ENCODE measurements at regions not wholly inside any gene's neighbourhood (a gene's known extent, or its start where the extent isn't known, plus 50 kb on each side); places are given as distances from the start of the nearest gene placed in this dataset.

DNA sequence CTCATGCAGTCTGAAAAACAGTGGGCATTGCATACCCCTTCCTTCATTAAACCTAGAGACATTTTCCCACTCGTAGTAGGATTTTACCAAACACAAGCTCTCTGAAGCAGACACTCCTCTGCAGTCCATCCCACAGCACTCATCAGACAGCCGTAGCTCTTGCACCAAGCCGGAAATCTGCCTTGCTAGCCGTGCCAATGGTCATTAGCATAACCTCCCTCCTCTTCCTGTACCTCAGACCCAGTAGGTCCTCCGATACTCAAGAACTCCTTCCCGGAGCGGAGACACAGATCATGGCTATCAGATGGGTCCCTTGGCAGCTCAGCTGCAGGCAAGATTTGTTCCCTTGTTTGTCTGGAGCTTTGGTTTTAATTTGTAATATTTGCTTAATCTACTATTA is 483.1 kb upstream of the PSMD7 start:
- Histone ChIP-seq H3K4me3 (ENCODE audit: insufficient read depth, low read length) (no peak overlapping the region), H3K4me2 (ENCODE audit: insufficient read depth, low read length) (no peak overlapping the region), H3K36me3 (ENCODE audit: insufficient read depth, low read length) (no peaks in the 10 kb centered on the region), H4K20me1 (ENCODE audit: insufficient read depth, low read length) (no peaks in the 10 kb centered on the region), H3K27ac (ENCODE audit: low read depth, low read length) (no peak overlapping the region), H3K4me1 (ENCODE audit: insufficient read depth, low read length) (no peaks in the 10 kb centered on the region), H3K9me3 (ENCODE audit: low read depth, low read length) (no peaks in the 10 kb centered on the region), H3K27me3 (ENCODE audit: insufficient read depth, low read length) (no peaks in the 10 kb centered on the region), H2AFZ (ENCODE audit: low read length) (no peak overlapping the region), H3K79me2 (ENCODE audit: insufficient read depth, low read length) (no peaks in the 10 kb centered on the region)
- no peak for TF ChIP-seq CTCF (IDR thresholded peaks at IDR 0.05; ENCODE audit: extremely low read depth, low read depth, low read length)
- DNase-seq (ENCODE audit: insufficient read length, low spot score, missing footprints): no peak

DNA sequence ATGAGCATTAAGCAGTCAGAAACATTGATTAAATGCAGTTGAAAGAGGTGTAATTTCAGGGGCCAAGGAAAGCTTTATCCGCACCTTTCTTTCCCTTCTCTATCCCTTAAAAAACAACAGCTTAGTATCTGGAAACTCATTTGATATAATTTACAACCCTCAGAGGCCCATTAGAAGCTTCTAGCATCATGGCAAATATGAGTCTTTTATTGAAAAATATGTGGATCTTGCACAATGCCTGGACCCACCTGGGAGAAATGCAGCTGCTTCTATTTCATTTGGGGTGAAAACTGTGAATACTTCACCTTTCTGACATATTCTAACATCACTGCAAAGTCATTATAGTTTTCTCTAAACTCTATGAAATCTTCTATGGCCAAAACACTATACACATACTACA is 492.2 kb upstream of the PSMD7 start:
- TF ChIP-seq CTCF (IDR thresholded peaks at IDR 0.05; ENCODE audit: extremely low read depth, low read depth, low read length): no peak
- H3K36me3 ChIP-seq (ENCODE audit: insufficient read depth, low read length): no peaks in the 10 kb centered on the region
- no peaks in the 10 kb centered on the region for H4K20me1 ChIP-seq (ENCODE audit: insufficient read depth, low read length)
- H3K27ac ChIP-seq (ENCODE audit: low read depth, low read length): no peak overlapping the region
- no peak overlapping the region for H3K4me3 ChIP-seq (ENCODE audit: insufficient read depth, low read length)
- no peaks in the 10 kb centered on the region for H3K27me3 ChIP-seq (ENCODE audit: insufficient read depth, low read length)
- no peak overlapping the region for H2AFZ ChIP-seq (ENCODE audit: low read length)
- no peak for DNase-seq (ENCODE audit: insufficient read length, low spot score, missing footprints)
- no peak overlapping the region for H3K4me2 ChIP-seq (ENCODE audit: insufficient read depth, low read length)
- no peaks in the 10 kb centered on the region for H3K79me2 ChIP-seq (ENCODE audit: insufficient read depth, low read length)
- no peaks in the 10 kb centered on the region for H3K9me3 ChIP-seq (ENCODE audit: low read depth, low read length)
- no peaks in the 10 kb centered on the region for H3K4me1 ChIP-seq (ENCODE audit: insufficient read depth, low read length)

- no peaks in the 10 kb centered on the region for H3K36me3 ChIP-seq (ENCODE audit: insufficient read depth, low read length)
- no peak overlapping the region for H3K4me2 ChIP-seq (ENCODE audit: insufficient read depth, low read length)
- no peaks in the 10 kb centered on the region for H3K27me3 ChIP-seq (ENCODE audit: insufficient read depth, low read length)
- no peak for DNase-seq (ENCODE audit: insufficient read length, low spot score, missing footprints)
- no peaks in the 10 kb centered on the region for H3K4me1 ChIP-seq (ENCODE audit: insufficient read depth, low read length)
- H3K79me2 ChIP-seq (ENCODE audit: insufficient read depth, low read length): no peaks in the 10 kb centered on the region
- no peaks in the 10 kb centered on the region for H3K9me3 ChIP-seq (ENCODE audit: low read depth, low read length)
- no peaks in the 10 kb centered on the region for H4K20me1 ChIP-seq (ENCODE audit: insufficient read depth, low read length)
- no peak overlapping the region for H2AFZ ChIP-seq (ENCODE audit: low read length)
- H3K27ac ChIP-seq (ENCODE audit: low read depth, low read length): no peak overlapping the region
- no peak overlapping the region for H3K4me3 ChIP-seq (ENCODE audit: insufficient read depth, low read length)
- TF ChIP-seq CTCF (IDR thresholded peaks at IDR 0.05; ENCODE audit: extremely low read depth, low read depth, low read length): no peak
Measured at GRCh38 chr16:73798471-73798870, 498.1 kb upstream of the PSMD7 start.

GRCh38 chr16:73797115-73797514 is 499.5 kb upstream of the PSMD7 start:
- H4K20me1 ChIP-seq (ENCODE audit: insufficient read depth, low read length): no peaks in the 10 kb centered on the region
- no peaks in the 10 kb centered on the region for H3K27me3 ChIP-seq (ENCODE audit: insufficient read depth, low read length)
- no peak overlapping the region for H2AFZ ChIP-seq (ENCODE audit: low read length)
- H3K36me3 ChIP-seq (ENCODE audit: insufficient read depth, low read length): no peaks in the 10 kb centered on the region
- no peak overlapping the region for H3K27ac ChIP-seq (ENCODE audit: low read depth, low read length)
- DNase-seq (ENCODE audit: insufficient read length, low spot score, missing footprints): no peak
- no peak overlapping the region for H3K4me2 ChIP-seq (ENCODE audit: insufficient read depth, low read length)
- H3K4me1 ChIP-seq (ENCODE audit: insufficient read depth, low read length): no peaks in the 10 kb centered on the region
- TF ChIP-seq CTCF (IDR thresholded peaks at IDR 0.05; ENCODE audit: extremely low read depth, low read depth, low read length): no peak
- H3K9me3 ChIP-seq (ENCODE audit: low read depth, low read length): no peaks in the 10 kb centered on the region
- H3K4me3 ChIP-seq (ENCODE audit: insufficient read depth, low read length): no peak overlapping the region
- H3K79me2 ChIP-seq (ENCODE audit: insufficient read depth, low read length): no peaks in the 10 kb centered on the region
